IMR-90 (cell line): ENCODE measurements at regions not wholly inside any gene's neighbourhood (a gene's known extent, or its start where the extent isn't known, plus 50 kb on each side); places are given as distances from the start of the nearest gene placed in this dataset.

Experiments used
- CEBPB ChIP-seq: IDR thresholded peaks from 2 replicates; pipeline ENCODE4 v1.6.1; 2012; ENCODE audit warnings: low read depth, low read length, improper control_type of control experiment
- FOS ChIP-seq: fragments of 150-350 bp; IDR thresholded peaks from 2 replicates; pipeline ENCODE4 v1.6.1; 2016; ENCODE audit warnings: low read depth, low read length
- POLR2A ChIP-seq: IDR thresholded peaks from 2 replicates; pipeline ENCODE4 v1.6.1; 2012; ENCODE audit warnings: mild to moderate bottlenecking, low read depth, low read length
- TF ChIP-seq, protein P1 (sequence below): conservative IDR thresholded peaks from 2 replicates; pipeline ENCODE4 v1.5.1; 2012; ENCODE audit warnings: mild to moderate bottlenecking, low read depth, low read length, improper control_type of control experiment
- TF ChIP-seq, protein P2 (sequence below): fragments of 150-350 bp; IDR thresholded peaks from 2 replicates; pipeline ENCODE4 v1.6.1; 2016; ENCODE audit warnings: low read depth, mild to moderate bottlenecking, low read length, moderate library complexity, borderline replicate concordance

DNA sequence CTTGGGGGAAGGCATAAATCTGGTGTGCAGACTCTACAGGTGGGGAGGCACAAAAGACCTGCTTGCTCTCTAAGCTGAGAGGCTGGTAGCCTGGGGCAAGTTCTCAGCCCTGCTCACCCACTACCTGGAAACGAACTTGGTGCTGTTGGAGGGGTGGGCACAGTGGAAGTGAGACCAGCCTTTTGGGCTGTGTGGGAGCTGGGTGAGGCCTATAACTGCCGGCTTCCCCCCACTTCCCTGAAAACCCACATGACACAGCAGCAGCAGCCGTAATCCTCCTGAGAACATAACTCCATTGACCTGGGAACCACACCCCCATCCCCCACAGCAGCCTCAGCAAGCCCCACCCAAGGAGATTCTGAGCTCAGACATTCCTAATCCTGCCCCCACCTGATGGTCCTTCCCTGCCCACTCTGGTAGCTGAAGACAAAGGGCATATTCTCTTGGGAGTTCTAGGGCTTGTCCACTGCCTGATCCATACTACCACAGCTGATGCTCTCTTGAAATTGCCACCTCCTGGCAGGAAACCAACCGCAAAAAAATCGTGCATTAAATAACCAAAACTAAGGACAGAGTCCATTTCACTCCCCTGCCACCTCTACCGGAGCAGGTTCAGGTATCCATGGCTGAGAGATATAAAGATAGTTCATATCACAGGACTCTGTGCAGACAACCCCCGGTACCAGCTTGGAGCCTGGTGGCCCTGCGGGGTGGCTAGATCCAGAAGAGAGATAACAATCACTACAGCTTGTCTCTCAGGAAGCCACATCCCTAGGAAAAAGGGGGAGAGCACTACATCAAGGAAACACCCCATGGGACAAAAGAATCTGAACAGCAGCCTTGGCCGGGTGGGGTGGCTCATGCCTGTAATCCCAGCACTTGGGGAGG lies 178.1 kb downstream of the NDUFA10 start:
- TF ChIP-seq CEBPB = no peak
- TF ChIP-seq, protein P1, sequence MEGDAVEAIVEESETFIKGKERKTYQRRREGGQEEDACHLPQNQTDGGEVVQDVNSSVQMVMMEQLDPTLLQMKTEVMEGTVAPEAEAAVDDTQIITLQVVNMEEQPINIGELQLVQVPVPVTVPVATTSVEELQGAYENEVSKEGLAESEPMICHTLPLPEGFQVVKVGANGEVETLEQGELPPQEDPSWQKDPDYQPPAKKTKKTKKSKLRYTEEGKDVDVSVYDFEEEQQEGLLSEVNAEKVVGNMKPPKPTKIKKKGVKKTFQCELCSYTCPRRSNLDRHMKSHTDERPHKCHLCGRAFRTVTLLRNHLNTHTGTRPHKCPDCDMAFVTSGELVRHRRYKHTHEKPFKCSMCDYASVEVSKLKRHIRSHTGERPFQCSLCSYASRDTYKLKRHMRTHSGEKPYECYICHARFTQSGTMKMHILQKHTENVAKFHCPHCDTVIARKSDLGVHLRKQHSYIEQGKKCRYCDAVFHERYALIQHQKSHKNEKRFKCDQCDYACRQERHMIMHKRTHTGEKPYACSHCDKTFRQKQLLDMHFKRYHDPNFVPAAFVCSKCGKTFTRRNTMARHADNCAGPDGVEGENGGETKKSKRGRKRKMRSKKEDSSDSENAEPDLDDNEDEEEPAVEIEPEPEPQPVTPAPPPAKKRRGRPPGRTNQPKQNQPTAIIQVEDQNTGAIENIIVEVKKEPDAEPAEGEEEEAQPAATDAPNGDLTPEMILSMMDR = no peak
- no peak for TF ChIP-seq POLR2A
- TF ChIP-seq FOS = no peak
- TF ChIP-seq, protein P2, sequence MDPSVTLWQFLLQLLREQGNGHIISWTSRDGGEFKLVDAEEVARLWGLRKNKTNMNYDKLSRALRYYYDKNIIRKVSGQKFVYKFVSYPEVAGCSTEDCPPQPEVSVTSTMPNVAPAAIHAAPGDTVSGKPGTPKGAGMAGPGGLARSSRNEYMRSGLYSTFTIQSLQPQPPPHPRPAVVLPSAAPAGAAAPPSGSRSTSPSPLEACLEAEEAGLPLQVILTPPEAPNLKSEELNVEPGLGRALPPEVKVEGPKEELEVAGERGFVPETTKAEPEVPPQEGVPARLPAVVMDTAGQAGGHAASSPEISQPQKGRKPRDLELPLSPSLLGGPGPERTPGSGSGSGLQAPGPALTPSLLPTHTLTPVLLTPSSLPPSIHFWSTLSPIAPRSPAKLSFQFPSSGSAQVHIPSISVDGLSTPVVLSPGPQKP = no peak
